ENCODE measurements at regions not wholly inside any gene's neighbourhood (a gene's known extent, or its start where the extent isn't known, plus 50 kb on each side); places are given as distances from the start of the nearest gene placed in this dataset.
A peak's percentile ranks its signal among the peaks of the same experiment; 100 is the strongest.

- TF ChIP-seq, protein P1, sequence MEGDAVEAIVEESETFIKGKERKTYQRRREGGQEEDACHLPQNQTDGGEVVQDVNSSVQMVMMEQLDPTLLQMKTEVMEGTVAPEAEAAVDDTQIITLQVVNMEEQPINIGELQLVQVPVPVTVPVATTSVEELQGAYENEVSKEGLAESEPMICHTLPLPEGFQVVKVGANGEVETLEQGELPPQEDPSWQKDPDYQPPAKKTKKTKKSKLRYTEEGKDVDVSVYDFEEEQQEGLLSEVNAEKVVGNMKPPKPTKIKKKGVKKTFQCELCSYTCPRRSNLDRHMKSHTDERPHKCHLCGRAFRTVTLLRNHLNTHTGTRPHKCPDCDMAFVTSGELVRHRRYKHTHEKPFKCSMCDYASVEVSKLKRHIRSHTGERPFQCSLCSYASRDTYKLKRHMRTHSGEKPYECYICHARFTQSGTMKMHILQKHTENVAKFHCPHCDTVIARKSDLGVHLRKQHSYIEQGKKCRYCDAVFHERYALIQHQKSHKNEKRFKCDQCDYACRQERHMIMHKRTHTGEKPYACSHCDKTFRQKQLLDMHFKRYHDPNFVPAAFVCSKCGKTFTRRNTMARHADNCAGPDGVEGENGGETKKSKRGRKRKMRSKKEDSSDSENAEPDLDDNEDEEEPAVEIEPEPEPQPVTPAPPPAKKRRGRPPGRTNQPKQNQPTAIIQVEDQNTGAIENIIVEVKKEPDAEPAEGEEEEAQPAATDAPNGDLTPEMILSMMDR (IDR thresholded peaks at IDR 0.05; ENCODE audit: low read depth, low read length), result peak; percentile 8
- DNase-seq (ENCODE audit: extremely low read depth, low read depth), result peak; percentile 62
Measured at GRCh38 chr2:45237850-45238542, 228.7 kb upstream of the SIX2 start.

- no peak for DNase-seq (ENCODE audit: extremely low read depth, low read depth)
- TF ChIP-seq, protein P1 (IDR thresholded peaks at IDR 0.05; ENCODE audit: low read depth, low read length), result no peak
Measured at GRCh38 chr2:45237128-45237527, 227.9 kb upstream of the SIX2 start.

DNA sequence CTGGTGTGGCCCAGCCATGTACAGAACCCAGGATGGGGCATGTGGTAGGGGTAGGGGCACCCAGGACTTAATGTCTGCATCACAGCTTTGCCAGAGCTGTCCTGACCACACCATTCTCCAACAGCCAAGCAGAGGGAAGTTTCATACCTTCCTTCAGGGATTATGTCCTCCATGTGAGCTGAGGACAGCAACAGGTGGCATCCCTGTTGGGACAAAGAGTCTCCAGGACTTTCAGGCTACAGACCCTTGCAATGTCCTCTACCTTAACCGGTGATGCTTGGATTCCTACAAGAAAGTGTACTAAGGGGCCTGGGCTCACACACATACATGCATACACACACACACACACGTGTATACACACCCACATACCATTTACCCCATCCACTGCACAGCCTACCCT lies 227.0 kb upstream of the SIX2 start:
- DNase-seq (ENCODE audit: extremely low read depth, low read depth), result no peak
- TF ChIP-seq, protein P1 (IDR thresholded peaks at IDR 0.05; ENCODE audit: low read depth, low read length), result no peak

- TF ChIP-seq, protein P1 (IDR thresholded peaks at IDR 0.05; ENCODE audit: low read depth, low read length), result no peak
- no peak for DNase-seq (ENCODE audit: extremely low read depth, low read depth)
Measured at GRCh38 chr2:45233301-45233700, 224.0 kb upstream of the SIX2 start.

DNA sequence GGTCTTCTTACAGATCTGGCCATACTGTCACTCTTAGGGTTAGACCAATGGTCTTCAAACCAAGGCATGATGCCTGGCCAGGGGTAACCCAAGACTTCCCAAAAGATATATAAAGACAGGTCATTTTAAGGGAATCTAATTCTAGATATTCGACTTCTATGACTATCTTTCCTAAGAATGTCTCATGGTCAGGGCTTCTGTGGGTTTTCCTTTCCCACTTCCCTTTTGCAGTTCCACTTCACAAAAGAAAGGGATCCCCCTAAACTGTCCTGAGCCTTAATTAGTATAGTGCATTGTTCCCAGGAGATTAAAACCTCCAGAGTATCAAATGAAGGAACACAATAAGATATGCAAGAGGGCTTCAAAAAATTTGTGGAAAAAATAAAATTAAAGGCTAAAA lies 223.6 kb upstream of the SIX2 start:
- DNase-seq (ENCODE audit: extremely low read depth, low read depth), result no peak
- TF ChIP-seq, protein P1 (IDR thresholded peaks at IDR 0.05; ENCODE audit: low read depth, low read length), result no peak

DNA sequence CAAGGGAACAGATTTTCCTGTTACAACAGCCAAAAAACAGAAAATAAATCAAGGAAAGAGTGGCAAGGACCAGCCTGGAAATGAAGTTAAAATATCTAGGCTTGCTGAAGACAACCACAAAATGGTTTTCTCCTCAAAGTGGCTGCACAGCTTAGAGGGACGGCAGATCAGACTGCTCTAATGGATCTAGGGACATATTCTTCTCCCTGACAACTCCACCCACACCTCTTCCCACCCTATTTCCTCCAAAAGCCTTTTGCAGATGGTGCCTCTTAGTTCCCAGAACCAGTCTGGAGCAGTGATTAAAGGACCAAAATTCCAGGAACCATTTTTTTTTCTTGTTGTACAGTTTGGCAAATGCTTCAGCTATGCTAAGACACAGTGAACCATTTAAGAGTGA lies 220.2 kb upstream of the SIX2 start:
- TF ChIP-seq, protein P1 (IDR thresholded peaks at IDR 0.05; ENCODE audit: low read depth, low read length), result no peak
- no peak for DNase-seq (ENCODE audit: extremely low read depth, low read depth)

DNA sequence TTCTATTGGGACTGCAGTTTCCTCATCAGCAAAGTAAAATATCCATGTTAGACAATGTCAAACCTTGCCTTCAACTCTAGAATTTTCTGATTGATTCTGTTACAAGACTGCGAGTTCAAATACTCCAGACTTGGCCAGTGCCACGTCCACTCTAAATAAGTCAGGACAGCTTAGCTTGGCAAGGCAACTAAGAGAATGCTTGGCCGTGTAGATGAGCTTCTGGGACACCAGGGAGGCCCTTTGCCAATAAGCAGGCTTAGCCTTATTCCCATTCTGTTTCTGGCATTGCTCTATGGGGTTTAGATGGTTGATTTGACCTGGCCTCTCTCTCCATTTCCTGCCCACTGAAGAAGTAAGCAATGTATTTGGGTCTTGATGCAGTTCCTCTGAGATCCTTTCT lies 218.1 kb upstream of the SIX2 start:
- TF ChIP-seq, protein P1 (IDR thresholded peaks at IDR 0.05; ENCODE audit: low read depth, low read length), result no peak
- DNase-seq (ENCODE audit: extremely low read depth, low read depth), result no peak
